ENCODE measurements at regions not wholly inside any gene's neighbourhood (a gene's known extent, or its start where the extent isn't known, plus 50 kb on each side); places are given as distances from the start of the nearest gene placed in this dataset.

- TF ChIP-seq CTCF (IDR thresholded peaks at IDR 0.05; ENCODE audit: insufficient read depth, low read length, poor library complexity, severe bottlenecking) = no peak
- TF ChIP-seq EZH2phosphoT487 (conservative IDR thresholded peaks at IDR 0.05; ENCODE audit: low read length) = no peak
These were observed 258.5 kb upstream of the FAT1 start for GRCh38 chr4:186982160-186982559.

Data from SU-DHL-6 (cell line).